SIG-M5 treated with dmso at 0.1 percent for 504 hours (cell line): ENCODE measurements at regions not wholly inside any gene's neighbourhood (a gene's known extent, or its start where the extent isn't known, plus 50 kb on each side); places are given as distances from the start of the nearest gene placed in this dataset.

Experiments
- DNase-seq: peaks from one replicate; lab custom pipeline; 2025; ENCODE audit not compliant: unreplicated experiment; lab: John Stamatoyannopoulos, UW

GRCh38 chr2:10520154-10520553, 72.0 kb upstream of the ODC1 start:
- DNase-seq: peak; percentile 14

GRCh38 chr2:10519394-10519740, 71.2 kb upstream of the ODC1 start:
- DNase-seq: no peak

GRCh38 chr2:10518470-10519393, 70.6 kb upstream of the ODC1 start:
- DNase-seq: no peak

- DNase-seq: no peak
Observed at GRCh38 chr2:10517351-10518043, 69.4 kb upstream of the ODC1 start.

GRCh38 chr2:10515887-10516286, 67.8 kb upstream of the ODC1 start:
- DNase-seq: no peak

GRCh38 chr2:10514743-10515142, 66.6 kb upstream of the ODC1 start:
- DNase-seq: peak; percentile 99

GRCh38 chr2:10514273-10514672, 66.1 kb upstream of the ODC1 start:
- no peak for DNase-seq

GRCh38 chr2:10513201-10513600, 65.1 kb upstream of the ODC1 start:
- DNase-seq: no peak

GRCh38 chr2:10508038-10508437, 59.9 kb upstream of the ODC1 start:
- DNase-seq: no peak

- no peak for DNase-seq
Observed at GRCh38 chr2:10507106-10507505, 59.0 kb upstream of the ODC1 start.

- no peak for DNase-seq
Observed at GRCh38 chr2:10504994-10505820, 57.1 kb upstream of the ODC1 start.

- no peak for DNase-seq
Observed at GRCh38 chr2:10504370-10504993, 56.4 kb upstream of the ODC1 start.

- DNase-seq: no peak
Observed at GRCh38 chr2:10502803-10503107, 54.6 kb upstream of the ODC1 start.

- no peak for DNase-seq
Observed at GRCh38 chr2:10501980-10502802, 54.1 kb upstream of the ODC1 start.

GRCh38 chr2:10501451-10501961, 53.4 kb upstream of the ODC1 start:
- DNase-seq: no peak

GRCh38 chr2:10500601-10501361, 52.7 kb upstream of the ODC1 start:
- no peak for DNase-seq

GRCh38 chr2:10499911-10500521, 51.9 kb upstream of the ODC1 start:
- DNase-seq: no peak

- DNase-seq: no peak
Observed at GRCh38 chr2:10499275-10499907, 51.3 kb upstream of the ODC1 start.
